ENCODE measurements at regions not wholly inside any gene's neighbourhood (a gene's known extent, or its start where the extent isn't known, plus 50 kb on each side); places are given as distances from the start of the nearest gene placed in this dataset.
A peak's percentile ranks its signal among the peaks of the same experiment; 100 is the strongest.

GRCh38 chr3:72290859-72291638 is 506.1 kb upstream of the PROK2 start:
- DNase-seq: no peak

- DNase-seq: no peak
Measured at GRCh38 chr3:72289692-72290071, 504.7 kb upstream of the PROK2 start.

GRCh38 chr3:72288955-72289691 is 504.2 kb upstream of the PROK2 start:
- DNase-seq: no peak

- no peak for DNase-seq
Measured at GRCh38 chr3:72287956-72288355, 503.0 kb upstream of the PROK2 start.

GRCh38 chr3:72285502-72285901 is 500.6 kb upstream of the PROK2 start:
- no peak for DNase-seq

GRCh38 chr3:72284471-72284870 is 499.5 kb upstream of the PROK2 start:
- DNase-seq: no peak

GRCh38 chr3:72282918-72283317 is 498.0 kb upstream of the PROK2 start:
- DNase-seq: no peak

GRCh38 chr3:72281551-72281950 is 496.6 kb upstream of the PROK2 start:
- DNase-seq: no peak

- DNase-seq: no peak
Measured at GRCh38 chr3:72280876-72281275, 495.9 kb upstream of the PROK2 start.

GRCh38 chr3:72279631-72280041 is 494.7 kb upstream of the PROK2 start:
- DNase-seq: no peak

- no peak for DNase-seq
Measured at GRCh38 chr3:72279068-72279604, 494.2 kb upstream of the PROK2 start.

GRCh38 chr3:72278349-72279067 is 493.6 kb upstream of the PROK2 start:
- no peak for DNase-seq

GRCh38 chr3:72277710-72278109 is 492.8 kb upstream of the PROK2 start:
- no peak for DNase-seq

GRCh38 chr3:72276806-72277205 is 491.9 kb upstream of the PROK2 start:
- no peak for DNase-seq

- no peak for DNase-seq
Measured at GRCh38 chr3:72275331-72275751, 490.4 kb upstream of the PROK2 start.

GRCh38 chr3:72274493-72275330 is 489.8 kb upstream of the PROK2 start:
- peak; percentile 10 for DNase-seq

- no peak for DNase-seq
Measured at GRCh38 chr3:72273615-72274014, 488.7 kb upstream of the PROK2 start.

- DNase-seq: no peak
Measured at GRCh38 chr3:72272356-72272755, 487.4 kb upstream of the PROK2 start.

GRCh38 chr3:72271923-72272322 is 487.0 kb upstream of the PROK2 start:
- DNase-seq: no peak

GRCh38 chr3:72271216-72271615 is 486.3 kb upstream of the PROK2 start:
- no peak for DNase-seq

- no peak for DNase-seq
Measured at GRCh38 chr3:72270730-72271129, 485.8 kb upstream of the PROK2 start.

GRCh38 chr3:72270072-72270681 is 485.2 kb upstream of the PROK2 start:
- DNase-seq: peak; percentile 61
